Right lobe of liver (tissue), 4 donors: ENCODE measurements at regions not wholly inside any gene's neighbourhood (a gene's known extent, or its start where the extent isn't known, plus 50 kb on each side); places are given as distances from the start of the nearest gene placed in this dataset.

Source experiments
- CTCF ChIP-seq, 4 donors: fragments of 200-600 bp in 3 of 4; fragments of 450-650 bp in 1 of 4; IDR thresholded peaks; one replicate each; pipeline versions ENCODE4 v1.5.1 to v1.8.0; 2016 to 2022; ENCODE audit warnings: antibody characterized with exemption in 4 of 4, mild to moderate bottlenecking in 2 of 4
- POLR2A ChIP-seq: fragments of 450-650 bp; IDR thresholded peaks from one replicate; pipeline ENCODE4 v1.6.1; 2017; ENCODE audit warnings: antibody characterized with exemption, mild to moderate bottlenecking
- donor health status: DM: no; HTN: no; CAD: no.
- donor health status: DM: no; HTN: no; CAD: no.
- donor health status: DM: no; HTN: yes; CAD: no.

- TF ChIP-seq CTCF (IDR thresholded peaks at IDR 0.05): no peak
- TF ChIP-seq POLR2A: no peak
Measured at GRCh38 chr17:77580531-77581270, 377.8 kb upstream of the TNRC6C start.
